B cell (primary cell): ENCODE measurements at regions not wholly inside any gene's neighbourhood (a gene's known extent, or its start where the extent isn't known, plus 50 kb on each side); places are given as distances from the start of the nearest gene placed in this dataset.

ENCODE experiments used
- ATAC-seq: fragments of 200-7000 bp; cut with Tn5 transposase; one replicate; pipeline ENCODE4 v1.10.0; 2021; ENCODE audit warnings: low read depth, mild to moderate bottlenecking, moderate number of reproducible peaks, moderate library complexity
- CTCF ChIA-PET: fragments of 350-600 bp; sonication (Branson Sonifier 250); formaldehyde crosslinking; loops from one replicate; lab custom pipeline; 2021; ENCODE audit warnings: antibody characterized with exemption, inconsistent platforms; lab: Charles Lee
- POLR2A ChIA-PET: fragments of 350-600 bp; sonication (Branson Sonifier 250); formaldehyde crosslinking; loops from one replicate; lab custom pipeline; 2021; ENCODE audit warnings: antibody characterized with exemption; lab: Charles Lee
- DNase-seq: peaks from one replicate; pipeline ENCODE4 v3.0.0; 2013
- H2AFZ ChIP-seq: 2 replicates; pipeline ENCODE4 v1.6.1; 2012; ENCODE audit warnings: mild to moderate bottlenecking, low read depth, low read length; ENCODE audit not compliant: insufficient read depth, poor library complexity, severe bottlenecking
- H3K27ac ChIP-seq, 2 donors: 1 replicate in 1 of 2; 2 replicates in 1 of 2; pipeline ENCODE4 v1.5.1; 2012 to 2013; ENCODE audit warnings: low read length in 2 of 2, mild to moderate bottlenecking in 2 of 2, moderate library complexity in 1 of 2
- H3K27me3 ChIP-seq, 4 experiments: fragments of 200-600 bp in 1 of 4; sonication (generic) in 1 of 4; replicated peaks in 1 of 4; 1 replicate in 2 of 4; 2 replicates in 2 of 4; pipeline versions ENCODE4 v1.6.1 to v1.7.0; 2013 to 2016; ENCODE audit warnings: low read length in 3 of 4, mild to moderate bottlenecking in 2 of 4, mixed read lengths in 1 of 4, moderate library complexity in 1 of 4; ENCODE audit not compliant: insufficient read depth in 4 of 4, control insufficient read depth in 3 of 4; ENCODE audit errors: control extremely low read depth in 1 of 4
- H3K36me3 ChIP-seq, 2 experiments: replicated peaks in 1 of 2; 1 replicate in 1 of 2; 2 replicates in 1 of 2; pipeline versions ENCODE4 v1.6.1 to v1.7.1; 2013; ENCODE audit warnings: low read length in 1 of 2; ENCODE audit not compliant: insufficient read depth in 2 of 2, control insufficient read depth in 1 of 2; ENCODE audit errors: control extremely low read depth in 1 of 2, extremely low read depth in 1 of 2
- H3K4me1 ChIP-seq, 2 donors: fragments of 200-600 bp in 1 of 2; sonication (generic) in 1 of 2; 1 replicate in 1 of 2; 2 replicates in 1 of 2; pipeline versions ENCODE4 v1.5.1 to v1.6.1; 2013 to 2017; ENCODE audit warnings: low read length in 2 of 2; ENCODE audit not compliant: control insufficient read depth in 2 of 2, insufficient read depth in 2 of 2
- H3K4me2 ChIP-seq: replicated peaks from 2 replicates; pipeline ENCODE3; 2012; ENCODE audit warnings: mild to moderate bottlenecking, low read depth, low read length; ENCODE audit not compliant: poor library complexity, severe bottlenecking
- H3K4me3 ChIP-seq, 5 experiments: fragments of 200-600 bp in 1 of 5; sonication (generic) in 1 of 5; 1 replicate in 3 of 5; 2 replicates in 2 of 5; pipeline versions ENCODE4 v1.5.1 to v1.7.0; 2011 to 2016; ENCODE audit warnings: low read length in 4 of 5, mild to moderate bottlenecking in 4 of 5, low read depth in 2 of 5, control low read depth in 1 of 5, moderate library complexity in 1 of 5; ENCODE audit not compliant: insufficient read depth in 1 of 5; ENCODE audit errors: control extremely low read depth in 1 of 5, extremely low read depth in 1 of 5
- H3K79me2 ChIP-seq: fragments of 200-600 bp; sonication (generic); one replicate; pipeline ENCODE4 v1.6.0; 2016; ENCODE audit warnings: low read length; ENCODE audit not compliant: control insufficient read depth, insufficient read depth
- H3K9ac ChIP-seq: fragments of 200-600 bp; sonication (generic); 2 replicates; pipeline ENCODE4 v1.6.1; 2017; ENCODE audit warnings: mild to moderate bottlenecking, low read length, moderate library complexity
- H3K9me3 ChIP-seq, 3 donors: one replicate each; pipeline versions ENCODE4 v1.6.1 to v1.7.1; 2013; ENCODE audit warnings: low read length in 2 of 3; ENCODE audit not compliant: control insufficient read depth in 2 of 3, insufficient read depth in 1 of 3; ENCODE audit errors: control extremely low read depth in 1 of 3
- H4K20me1 ChIP-seq: 2 replicates; pipeline ENCODE4 v1.6.0; 2012; ENCODE audit warnings: mild to moderate bottlenecking, low read length; ENCODE audit not compliant: insufficient read depth, control insufficient read depth, poor library complexity, severe bottlenecking
- H3K27ac Mint-ChIP-seq: one replicate; pipeline ENCODE4 v1.8.0; 2021; ENCODE audit warnings: mixed read lengths
- H3K27me3 Mint-ChIP-seq: one replicate; pipeline ENCODE4 v1.8.0; 2021; ENCODE audit warnings: mixed read lengths
- H3K4me1 Mint-ChIP-seq: one replicate; pipeline ENCODE4 v1.8.0; 2021; ENCODE audit warnings: mixed read lengths
- H3K4me3 Mint-ChIP-seq: one replicate; pipeline ENCODE4 v1.8.0; 2021; ENCODE audit warnings: mixed read lengths
- H3K9me3 Mint-ChIP-seq: one replicate; pipeline ENCODE4 v1.8.0; 2022; ENCODE audit warnings: mixed read lengths; ENCODE audit not compliant: insufficient read depth
- CTCF ChIP-seq: fragments of 200-600 bp; IDR thresholded peaks from one replicate; pipeline ENCODE4 v1.8.0; 2022; ENCODE audit warnings: antibody characterized with exemption, mild to moderate bottlenecking
- EZH2 ChIP-seq: IDR thresholded peaks from 2 replicates; pipeline ENCODE4 v1.6.1; 2012; ENCODE audit warnings: borderline replicate concordance, low read depth, mild to moderate bottlenecking, moderate library complexity, low read length; ENCODE audit not compliant: insufficient read depth, poor library complexity, severe bottlenecking
- WGBS: methylation state at CpG from one replicate; pipeline ENCODE4 v1.1.5; 2013; ENCODE audit warnings: missing lambda C conversion rate; ENCODE audit not compliant: insufficient coverage; 5-methylcytosine and 5-hydroxymethylcytosine counted together
- intact Hi-C: fragments of 100-400 bp; cut with micrococcal nuclease; formaldehyde crosslinking; loops from one replicate; pipeline ENCODE4 v1.10.0; 2022

- Mint-ChIP-seq H3K27me3 (peaks cover 21% of the 10 kb centered on the region), H3K4me3 (no peak overlapping the region), H3K27ac (no peak overlapping the region), H3K4me1 (no peaks in the 10 kb centered on the region), H3K9me3 (no peaks in the 10 kb centered on the region)
- TF ChIP-seq EZH2: no peak
- no peak for TF ChIP-seq CTCF
- WGBS: 60% methylated on average over 6 of the region's 12 CpGs
- intact Hi-C loops: no loop called here
- ATAC-seq (no peak), DNase-seq (no peak)
- peaks cover 0 to 7% (median 0%) of the 10 kb centered on the region in 3 donors for H3K9me3 ChIP-seq
- H4K20me1 ChIP-seq: no peaks in the 10 kb centered on the region
- ChIA-PET POLR2A (no interaction called here), CTCF (no interaction called here)
- H3K4me3 ChIP-seq: no peak overlapping the region
- H3K9ac ChIP-seq: no peak overlapping the region
- no peak overlapping the region for H2AFZ ChIP-seq
- no peaks in the 10 kb centered on the region for H3K27me3 ChIP-seq
- H3K36me3 ChIP-seq: no peaks in the 10 kb centered on the region
- H3K4me2 ChIP-seq: no peak overlapping the region
- no peak overlapping the region for H3K27ac ChIP-seq
- no peaks in the 10 kb centered on the region for H3K79me2 ChIP-seq
- no peaks in the 10 kb centered on the region for H3K4me1 ChIP-seq
These were observed 217.8 kb upstream of the IRX3 start for GRCh38 chr16:54504372-54504771.

- Histone ChIP-seq H3K79me2 (no peaks in the 10 kb centered on the region), H2AFZ (no peak overlapping the region), H3K27me3 (no peaks in the 10 kb centered on the region), H3K36me3 (no peaks in the 10 kb centered on the region), H3K27ac (no peak overlapping the region), H3K9ac (no peak overlapping the region), H3K4me2 (no peak overlapping the region), H4K20me1 (no peaks in the 10 kb centered on the region), H3K4me3 (no peak overlapping the region), H3K4me1 (no peaks in the 10 kb centered on the region), H3K9me3 (peaks cover 0 to 7% (median 0%) of the 10 kb centered on the region in 3 donors)
- Mint-ChIP-seq H3K27ac (no peak overlapping the region), H3K4me3 (no peak overlapping the region), H3K4me1 (no peaks in the 10 kb centered on the region), H3K27me3 (peaks cover 21% of the 10 kb centered on the region), H3K9me3 (no peaks in the 10 kb centered on the region)
- no peak for TF ChIP-seq EZH2
- TF ChIP-seq CTCF: no peak
- ATAC-seq: no peak
- ChIA-PET POLR2A (no interaction called here), CTCF (no interaction called here)
- intact Hi-C loops: no loop called here
- WGBS: no CpG with 5 or more reads among the region's 2 CpGs
- no peak for DNase-seq
These were observed 217.3 kb upstream of the IRX3 start for GRCh38 chr16:54503856-54504219.
